HEK293T (cell line): ENCODE measurements at regions not wholly inside any gene's neighbourhood (a gene's known extent, or its start where the extent isn't known, plus 50 kb on each side); places are given as distances from the start of the nearest gene placed in this dataset.

ENCODE experiments used
- ARNT ChIP-seq: fragments of 450-650 bp; IDR thresholded peaks from 2 replicates; pipeline ENCODE4 v1.6.1; 2017; ENCODE audit warnings: mild to moderate bottlenecking
- ELF4 ChIP-seq: fragments of 450-650 bp; IDR thresholded peaks from 2 replicates; pipeline ENCODE4 v1.6.1; 2017; ENCODE audit warnings: antibody characterized with exemption
- FOXK2 ChIP-seq: fragments of 450-650 bp; IDR thresholded peaks from 2 replicates; pipeline ENCODE4 v1.6.1; 2016; ENCODE audit warnings: mild to moderate bottlenecking
- FOXM1 ChIP-seq: fragments of 450-650 bp; IDR thresholded peaks from 2 replicates; pipeline ENCODE4 v1.6.1; 2017; ENCODE audit warnings: mild to moderate bottlenecking, borderline replicate concordance
- HDGF ChIP-seq: fragments of 450-650 bp; IDR thresholded peaks from 2 replicates; pipeline ENCODE4 v1.6.1; 2017; ENCODE audit warnings: antibody characterized with exemption, borderline replicate concordance
- L3MBTL2 ChIP-seq: fragments of 450-650 bp; conservative IDR thresholded peaks from 2 replicates; pipeline ENCODE4 v1.6.1; 2016; ENCODE audit warnings: mild to moderate bottlenecking
- LEF1 ChIP-seq: fragments of 450-650 bp; IDR thresholded peaks from 2 replicates; pipeline ENCODE4 v1.6.1; 2017; ENCODE audit warnings: mild to moderate bottlenecking, borderline replicate concordance
- NFRKB ChIP-seq: fragments of 450-650 bp; IDR thresholded peaks from 2 replicates; pipeline ENCODE4 v1.6.1; 2016; ENCODE audit warnings: mild to moderate bottlenecking, moderate library complexity
- SP1 ChIP-seq: fragments of 450-650 bp; IDR thresholded peaks from 2 replicates; pipeline ENCODE4 v1.6.1; 2017
- TARDBP ChIP-seq: fragments of 450-650 bp; IDR thresholded peaks from 2 replicates; pipeline ENCODE4 v1.6.1; 2016
- ZNF384 ChIP-seq: fragments of 450-650 bp; IDR thresholded peaks from 2 replicates; pipeline ENCODE4 v1.6.1; 2016
- TF ChIP-seq, protein P1 (sequence below): fragments of 450-650 bp; IDR thresholded peaks from 2 replicates; pipeline ENCODE4 v1.6.1; 2016

- TF ChIP-seq FOXK2 (no peak), HDGF (no peak), FOXM1 (no peak), ELF4 (no peak), ZNF384 (no peak), LEF1 (no peak), ARNT (no peak), NFRKB (no peak), L3MBTL2 (no peak), SP1 (no peak), TARDBP (no peak)
- TF ChIP-seq, protein P1, sequence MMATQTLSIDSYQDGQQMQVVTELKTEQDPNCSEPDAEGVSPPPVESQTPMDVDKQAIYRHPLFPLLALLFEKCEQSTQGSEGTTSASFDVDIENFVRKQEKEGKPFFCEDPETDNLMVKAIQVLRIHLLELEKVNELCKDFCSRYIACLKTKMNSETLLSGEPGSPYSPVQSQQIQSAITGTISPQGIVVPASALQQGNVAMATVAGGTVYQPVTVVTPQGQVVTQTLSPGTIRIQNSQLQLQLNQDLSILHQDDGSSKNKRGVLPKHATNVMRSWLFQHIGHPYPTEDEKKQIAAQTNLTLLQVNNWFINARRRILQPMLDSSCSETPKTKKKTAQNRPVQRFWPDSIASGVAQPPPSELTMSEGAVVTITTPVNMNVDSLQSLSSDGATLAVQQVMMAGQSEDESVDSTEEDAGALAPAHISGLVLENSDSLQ, result no peak
Measured at GRCh38 chr1:181383695-181384094, 99.6 kb upstream of the CACNA1E start.
